MM.1S (cell line): ENCODE measurements at regions not wholly inside any gene's neighbourhood (a gene's known extent, or its start where the extent isn't known, plus 50 kb on each side); places are given as distances from the start of the nearest gene placed in this dataset.

Experiments used
- DNase-seq: peaks from one replicate; pipeline ENCODE4 v3.0.0-alpha.2; 2015
- H2AFZ ChIP-seq: fragments of 300-600 bp; sonication (generic); 2 replicates; pipeline ENCODE4 v1.6.0; 2016; ENCODE audit warnings: antibody characterized with exemption, low read length
- H3F3A ChIP-seq: fragments of 300-600 bp; sonication (generic); 2 replicates; pipeline ENCODE4 v1.6.1; 2016; ENCODE audit warnings: mild to moderate bottlenecking, antibody characterized with exemption, low read length, moderate library complexity, mixed read lengths; ENCODE audit not compliant: insufficient read depth
- H3K27ac ChIP-seq: fragments of 300-600 bp; sonication (generic); 2 replicates; pipeline ENCODE4 v1.5.1; 2016; ENCODE audit warnings: mild to moderate bottlenecking, low read length
- H3K27me3 ChIP-seq: fragments of 300-600 bp; sonication (generic); replicated peaks from 2 replicates; pipeline ENCODE4 v1.6.0; 2016; ENCODE audit warnings: low read length; ENCODE audit not compliant: insufficient read depth
- H3K36me3 ChIP-seq: fragments of 300-600 bp; sonication (generic); replicated peaks from 2 replicates; pipeline ENCODE4 v1.6.1; 2016; ENCODE audit warnings: mild to moderate bottlenecking, low read length, mixed read lengths; ENCODE audit not compliant: insufficient read depth
- H3K4me1 ChIP-seq: fragments of 300-600 bp; sonication (generic); 2 replicates; pipeline ENCODE4 v1.6.1; 2016; ENCODE audit warnings: low read length, mixed read lengths
- H3K4me2 ChIP-seq: fragments of 300-600 bp; sonication (generic); 2 replicates; pipeline ENCODE4 v1.6.0; 2016; ENCODE audit warnings: low read depth, low read length
- H3K4me3 ChIP-seq: fragments of 300-600 bp; sonication (generic); 2 replicates; pipeline ENCODE4 v1.5.1; 2016; ENCODE audit warnings: low read length, mixed read lengths
- H3K79me2 ChIP-seq: fragments of 300-600 bp; sonication (generic); 2 replicates; pipeline ENCODE4 v1.6.1; 2016; ENCODE audit warnings: mixed run types, low read length, mixed read lengths
- H3K9ac ChIP-seq: fragments of 300-600 bp; sonication (generic); 2 replicates; pipeline ENCODE4 v1.6.1; 2016; ENCODE audit warnings: low read length, mixed read lengths
- H3K9me2 ChIP-seq: fragments of 300-600 bp; sonication (generic); replicated peaks from 2 replicates; pipeline ENCODE4 v1.6.1; 2016; ENCODE audit warnings: mild to moderate bottlenecking, low read length, mixed read lengths; ENCODE audit not compliant: insufficient read depth
- H3K9me3 ChIP-seq: fragments of 300-600 bp; sonication (generic); replicated peaks from 2 replicates; pipeline ENCODE4 v1.6.1; 2016; ENCODE audit warnings: mild to moderate bottlenecking, low read length, mixed read lengths; ENCODE audit not compliant: insufficient read depth
- H4K20me1 ChIP-seq: fragments of 300-600 bp; sonication (generic); 2 replicates; pipeline ENCODE4 v1.6.1; 2016; ENCODE audit warnings: mild to moderate bottlenecking, low read length, moderate library complexity, mixed read lengths; ENCODE audit not compliant: insufficient read depth
- CTCF ChIP-seq: fragments of 300-600 bp; sonication (generic); IDR thresholded peaks from 2 replicates; pipeline ENCODE4 v1.5.1; 2016; ENCODE audit warnings: antibody characterized with exemption, low read length, mixed read lengths
- EZH2 ChIP-seq: fragments of 300-600 bp; sonication (generic); optimal IDR thresholded peaks from 2 replicates; pipeline ENCODE3; 2017; ENCODE audit warnings: low read depth, mild to moderate bottlenecking, antibody characterized with exemption, low read length, mixed read lengths
- EZH2phosphoT487 ChIP-seq: fragments of 300-600 bp; sonication (generic); IDR thresholded peaks from 2 replicates; pipeline ENCODE4 v1.6.1; 2018; ENCODE audit warnings: antibody characterized with exemption, low read length

DNA sequence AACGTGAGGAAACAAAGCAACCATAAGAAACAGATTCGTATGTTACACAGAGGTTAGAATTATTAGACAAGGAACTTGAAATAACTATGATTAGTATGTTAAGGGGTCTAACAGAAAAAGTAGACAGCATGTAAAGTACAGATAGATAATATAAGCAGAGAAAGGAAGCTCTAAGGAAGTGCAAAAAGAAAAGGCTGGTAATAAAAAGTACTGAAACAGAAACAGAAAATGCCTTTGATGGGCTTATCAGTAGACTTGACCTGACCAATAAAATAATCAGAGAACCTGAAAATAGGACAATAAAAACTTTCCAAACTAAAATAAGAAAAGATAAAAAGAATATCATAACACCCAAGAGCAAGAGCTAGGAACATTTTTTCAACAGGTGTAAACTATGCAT lies 225.8 kb downstream of the RND3 start:
- H3K9ac ChIP-seq = no peak overlapping the region
- H3K4me1 ChIP-seq = peaks cover 12% of the 10 kb centered on the region
- H2AFZ ChIP-seq = no peak overlapping the region
- H3K27ac ChIP-seq = no peak overlapping the region
- H3K9me2 ChIP-seq = no peaks in the 10 kb centered on the region
- H3F3A ChIP-seq = no peaks in the 10 kb centered on the region
- DNase-seq = peak; percentile 33
- TF ChIP-seq CTCF (no peak), EZH2 (no peak), EZH2phosphoT487 (no peak)
- no peaks in the 10 kb centered on the region for H3K36me3 ChIP-seq
- no peaks in the 10 kb centered on the region for H3K27me3 ChIP-seq
- no peaks in the 10 kb centered on the region for H3K79me2 ChIP-seq
- H4K20me1 ChIP-seq = no peaks in the 10 kb centered on the region
- no peaks in the 10 kb centered on the region for H3K9me3 ChIP-seq
- H3K4me3 ChIP-seq = no peak overlapping the region
- peak overlapping the region; percentile 27; the same call in 1 of the 2 replicates for H3K4me2 ChIP-seq

GRCh38 chr2:150260636-150261035 lies 226.8 kb downstream of the RND3 start:
- Histone ChIP-seq H3K9me3 (no peaks in the 10 kb centered on the region), H3K27ac (no peak overlapping the region), H3K4me1 (peaks cover 12% of the 10 kb centered on the region), H4K20me1 (no peaks in the 10 kb centered on the region), H2AFZ (no peak overlapping the region), H3K4me3 (no peak overlapping the region), H3K36me3 (no peaks in the 10 kb centered on the region), H3K9ac (no peak overlapping the region), H3F3A (no peaks in the 10 kb centered on the region), H3K79me2 (no peaks in the 10 kb centered on the region), H3K27me3 (no peaks in the 10 kb centered on the region), H3K4me2 (no peak overlapping the region), H3K9me2 (no peaks in the 10 kb centered on the region)
- DNase-seq = no peak
- TF ChIP-seq EZH2 (no peak), CTCF (no peak), EZH2phosphoT487 (no peak)

DNA sequence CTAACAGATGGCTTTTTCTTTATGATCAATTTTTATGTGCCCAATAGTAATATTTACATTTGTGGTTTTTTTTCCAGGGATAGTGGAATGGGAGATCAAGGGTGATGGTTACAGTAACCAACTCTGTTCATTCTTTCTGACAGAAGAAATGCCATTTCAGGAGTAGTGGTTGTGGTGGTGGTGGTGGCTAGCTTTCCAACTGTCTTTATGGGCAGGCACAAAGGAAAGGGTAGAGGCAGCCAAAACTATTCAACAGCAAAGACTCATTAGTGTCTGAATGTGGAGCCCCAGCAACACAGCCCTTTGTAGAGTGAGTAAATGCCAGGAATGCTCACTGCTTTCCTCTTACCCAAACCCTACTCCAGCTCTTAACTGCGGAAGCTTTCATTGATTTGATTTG lies 227.7 kb downstream of the RND3 start:
- Histone ChIP-seq H2AFZ (no peak overlapping the region), H3K4me3 (no peak overlapping the region), H3F3A (no peaks in the 10 kb centered on the region), H3K36me3 (no peaks in the 10 kb centered on the region), H3K4me1 (peaks cover 12% of the 10 kb centered on the region), H3K9me2 (no peaks in the 10 kb centered on the region), H3K9ac (no peak overlapping the region), H3K4me2 (no peak overlapping the region), H3K79me2 (no peaks in the 10 kb centered on the region), H3K9me3 (no peaks in the 10 kb centered on the region), H3K27ac (no peak overlapping the region), H3K27me3 (no peaks in the 10 kb centered on the region), H4K20me1 (no peaks in the 10 kb centered on the region)
- TF ChIP-seq EZH2 (no peak), EZH2phosphoT487 (no peak), CTCF (no peak)
- no peak for DNase-seq
